ENCODE measurements at regions not wholly inside any gene's neighbourhood (a gene's known extent, or its start where the extent isn't known, plus 50 kb on each side); places are given as distances from the start of the nearest gene placed in this dataset.

GRCh38 chr15:45891766-45892165, 256.9 kb downstream of the SQOR start:
- no peak for DNase-seq (ENCODE audit: low spot score)
- Mint-ChIP-seq H3K27me3 (ENCODE audit: unreplicated experiment) (peaks cover 3% of the 10 kb centered on the region), H3K27ac (ENCODE audit: unreplicated experiment) (no peak overlapping the region), H3K36me3 (ENCODE audit: low read depth, unreplicated experiment) (peaks cover 4% of the 10 kb centered on the region), H3K4me1 (ENCODE audit: unreplicated experiment) (no peaks in the 10 kb centered on the region), H3K9me3 (ENCODE audit: unreplicated experiment) (peaks cover 11% of the 10 kb centered on the region), H3K4me3 (ENCODE audit: unreplicated experiment) (no peak overlapping the region)
- TF ChIP-seq CTCF (IDR thresholded peaks at IDR 0.05; ENCODE audit: unreplicated experiment), result no peak

GRCh38 chr15:45892182-45892581, 257.4 kb downstream of the SQOR start:
- peaks cover 7% of the 10 kb centered on the region for H3K9me3 Mint-ChIP-seq (ENCODE audit: unreplicated experiment)
- H3K27ac Mint-ChIP-seq (ENCODE audit: unreplicated experiment), result no peak overlapping the region
- peaks cover 3% of the 10 kb centered on the region for H3K27me3 Mint-ChIP-seq (ENCODE audit: unreplicated experiment)
- peaks cover under 1% of the 10 kb centered on the region for H3K36me3 Mint-ChIP-seq (ENCODE audit: low read depth, unreplicated experiment)
- DNase-seq (ENCODE audit: low spot score), result no peak
- H3K4me1 Mint-ChIP-seq (ENCODE audit: unreplicated experiment), result no peaks in the 10 kb centered on the region
- H3K4me3 Mint-ChIP-seq (ENCODE audit: unreplicated experiment), result no peak overlapping the region
- TF ChIP-seq CTCF (IDR thresholded peaks at IDR 0.05; ENCODE audit: unreplicated experiment), result no peak

- TF ChIP-seq CTCF (IDR thresholded peaks at IDR 0.05; ENCODE audit: unreplicated experiment), result no peak
- Mint-ChIP-seq H3K27me3 (ENCODE audit: unreplicated experiment) (peaks cover 2% of the 10 kb centered on the region), H3K9me3 (ENCODE audit: unreplicated experiment) (peaks cover 21% of the 10 kb centered on the region), H3K4me1 (ENCODE audit: unreplicated experiment) (no peaks in the 10 kb centered on the region), H3K36me3 (ENCODE audit: low read depth, unreplicated experiment) (no peaks in the 10 kb centered on the region), H3K27ac (ENCODE audit: unreplicated experiment) (no peak overlapping the region), H3K4me3 (ENCODE audit: unreplicated experiment) (no peak overlapping the region)
- no peak for DNase-seq (ENCODE audit: low spot score)
Observed at GRCh38 chr15:45903283-45903682, 268.5 kb downstream of the SQOR start.

- no peak for TF ChIP-seq CTCF (IDR thresholded peaks at IDR 0.05; ENCODE audit: unreplicated experiment)
- no peak for DNase-seq (ENCODE audit: low spot score)
- Mint-ChIP-seq H3K9me3 (ENCODE audit: unreplicated experiment) (peaks cover 20% of the 10 kb centered on the region), H3K4me1 (ENCODE audit: unreplicated experiment) (no peaks in the 10 kb centered on the region), H3K36me3 (ENCODE audit: low read depth, unreplicated experiment) (no peaks in the 10 kb centered on the region), H3K4me3 (ENCODE audit: unreplicated experiment) (no peak overlapping the region), H3K27me3 (ENCODE audit: unreplicated experiment) (peaks cover 2% of the 10 kb centered on the region), H3K27ac (ENCODE audit: unreplicated experiment) (no peak overlapping the region)
Observed at GRCh38 chr15:45904019-45904418, 269.2 kb downstream of the SQOR start.

- Mint-ChIP-seq H3K27me3 (ENCODE audit: unreplicated experiment) (peaks cover 2% of the 10 kb centered on the region), H3K9me3 (ENCODE audit: unreplicated experiment) (peaks cover 10% of the 10 kb centered on the region), H3K27ac (ENCODE audit: unreplicated experiment) (no peak overlapping the region), H3K4me3 (ENCODE audit: unreplicated experiment) (no peak overlapping the region), H3K36me3 (ENCODE audit: low read depth, unreplicated experiment) (no peaks in the 10 kb centered on the region), H3K4me1 (ENCODE audit: unreplicated experiment) (no peaks in the 10 kb centered on the region)
- DNase-seq (ENCODE audit: low spot score), result no peak
- TF ChIP-seq CTCF (IDR thresholded peaks at IDR 0.05; ENCODE audit: unreplicated experiment), result no peak
Observed at GRCh38 chr15:45906230-45906629, 271.4 kb downstream of the SQOR start.

Measured in endothelial cell (in vitro differentiated cells).